ENCODE measurements at regions not wholly inside any gene's neighbourhood (a gene's known extent, or its start where the extent isn't known, plus 50 kb on each side); places are given as distances from the start of the nearest gene placed in this dataset.

DNA sequence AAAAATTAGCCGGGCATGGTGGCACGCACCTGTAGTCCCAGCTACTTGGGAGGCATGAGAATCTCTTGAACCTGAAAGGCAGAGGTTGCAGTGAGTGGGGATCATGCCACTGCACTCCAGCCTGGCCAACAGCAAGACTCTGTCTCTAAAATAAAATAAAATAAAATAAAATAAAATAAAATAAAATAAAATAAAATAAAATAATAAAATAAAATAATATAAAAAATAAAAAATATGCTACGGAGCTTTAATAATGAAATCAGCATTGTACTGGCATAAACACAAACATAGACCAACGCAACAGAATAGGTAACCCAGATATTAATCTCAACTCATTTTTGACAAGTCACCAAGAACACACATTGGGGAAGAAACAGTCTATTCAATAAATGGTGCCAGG is 973.4 kb upstream of the SOX11 start:
- no peak for FAIRE-seq
- Histone ChIP-seq H3K4me2 (no peak overlapping the region), H3K27ac (no peak overlapping the region), H3K4me3 (no peak overlapping the region), H3K9me3 (peaks cover 24% of the 10 kb centered on the region; the same call in 2 of the 3 replicates), H3K4me1 (no peaks in the 10 kb centered on the region)
- ChIA-PET CTCF (no interaction called here), POLR2A (no interaction called here)
- no peak for DNase-seq (ENCODE audit: low read depth in 1 of 2, low spot score in 1 of 2)
- WGBS (ENCODE audit: missing lambda C conversion rate), result 11% methylated on average over 4 of the region's 4 CpGs
- TF ChIP-seq MYC (IDR thresholded peaks at IDR 0.05; ENCODE audit: borderline replicate concordance, low read length) (no peak), CBX2 (IDR thresholded peaks at IDR 0.05; ENCODE audit: borderline replicate concordance, low read depth) (no peak), JUN (IDR thresholded peaks at IDR 0.05) (no peak), NPAS2 (CRISPR knock-in tag; IDR thresholded peaks at IDR 0.05; ENCODE audit: borderline replicate concordance) (no peak), CHD2 (IDR thresholded peaks at IDR 0.05; ENCODE audit: low read length, partially characterized antibody) (no peak), ZNF302 (CRISPR knock-in tag; IDR thresholded peaks at IDR 0.05) (no peak), NFE2L2 (conservative IDR thresholded peaks at IDR 0.05; ENCODE audit: low read length) (no peak), EHMT2 (IDR thresholded peaks at IDR 0.05; ENCODE audit: low read depth) (no peak)
- TF ChIP-seq, protein P1, sequence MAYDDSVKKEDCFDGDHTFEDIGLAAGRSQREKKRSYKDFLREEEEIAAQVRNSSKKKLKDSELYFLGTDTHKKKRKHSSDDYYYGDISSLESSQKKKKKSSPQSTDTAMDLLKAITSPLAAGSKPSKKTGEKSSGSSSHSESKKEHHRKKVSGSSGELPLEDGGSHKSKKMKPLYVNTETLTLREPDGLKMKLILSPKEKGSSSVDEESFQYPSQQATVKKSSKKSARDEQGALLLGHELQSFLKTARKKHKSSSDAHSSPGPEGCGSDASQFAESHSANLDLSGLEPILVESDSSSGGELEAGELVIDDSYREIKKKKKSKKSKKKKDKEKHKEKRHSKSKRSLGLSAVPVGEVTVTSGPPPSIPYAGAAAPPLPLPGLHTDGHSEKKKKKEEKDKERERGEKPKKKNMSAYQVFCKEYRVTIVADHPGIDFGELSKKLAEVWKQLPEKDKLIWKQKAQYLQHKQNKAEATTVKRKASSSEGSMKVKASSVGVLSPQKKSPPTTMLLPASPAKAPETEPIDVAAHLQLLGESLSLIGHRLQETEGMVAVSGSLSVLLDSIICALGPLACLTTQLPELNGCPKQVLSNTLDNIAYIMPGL (CRISPR knock-in tag; IDR thresholded peaks at IDR 0.05; ENCODE audit: borderline replicate concordance), result no peak
- no peak for ATAC-seq

DNA sequence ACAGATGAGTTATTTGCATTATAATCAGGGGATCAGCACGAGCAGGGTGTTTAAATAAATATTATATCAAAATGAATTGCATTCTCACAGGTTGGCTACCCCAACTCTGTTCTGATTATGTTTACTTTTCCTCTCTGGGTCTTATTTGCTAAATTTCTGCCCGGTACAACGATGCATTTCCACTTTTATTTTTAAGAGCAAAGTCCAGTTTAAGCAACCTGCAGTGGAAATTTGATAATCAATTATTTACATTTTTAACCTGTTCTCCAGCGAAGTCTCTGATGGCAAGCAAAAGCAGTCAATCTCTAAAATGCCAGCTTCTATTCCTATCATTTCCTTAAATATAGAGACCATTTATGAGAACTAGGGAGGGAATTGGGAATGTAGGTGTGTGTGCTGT is 966.6 kb upstream of the SOX11 start:
- CTCF ChIA-PET, result no interaction called here
- 3% methylated on average over 4 of the region's 4 CpGs for WGBS (ENCODE audit: missing lambda C conversion rate)

DNA sequence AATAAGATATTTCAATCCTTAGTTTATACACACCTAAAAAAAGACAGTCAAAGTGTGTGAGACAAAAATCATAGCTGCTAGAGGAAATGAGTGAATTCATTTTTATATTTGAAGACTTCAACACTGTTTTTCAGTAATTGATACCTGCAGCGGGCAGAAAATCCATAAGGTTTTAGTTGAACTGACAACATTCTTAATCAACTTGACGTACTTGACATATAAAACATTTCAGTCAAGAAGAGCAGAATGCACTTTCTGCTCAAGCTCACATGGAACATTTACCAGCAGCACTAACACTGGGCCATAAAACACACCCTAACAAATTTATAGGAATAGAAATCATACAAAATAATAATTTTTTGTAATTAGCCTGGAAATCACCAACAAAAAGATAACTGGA is 959.6 kb upstream of the SOX11 start:
- WGBS (ENCODE audit: missing lambda C conversion rate), result 16% methylated on average over 2 of the region's 2 CpGs
- no peaks in the 10 kb centered on the region for H3K4me1 ChIP-seq
- TF ChIP-seq, protein P2, sequence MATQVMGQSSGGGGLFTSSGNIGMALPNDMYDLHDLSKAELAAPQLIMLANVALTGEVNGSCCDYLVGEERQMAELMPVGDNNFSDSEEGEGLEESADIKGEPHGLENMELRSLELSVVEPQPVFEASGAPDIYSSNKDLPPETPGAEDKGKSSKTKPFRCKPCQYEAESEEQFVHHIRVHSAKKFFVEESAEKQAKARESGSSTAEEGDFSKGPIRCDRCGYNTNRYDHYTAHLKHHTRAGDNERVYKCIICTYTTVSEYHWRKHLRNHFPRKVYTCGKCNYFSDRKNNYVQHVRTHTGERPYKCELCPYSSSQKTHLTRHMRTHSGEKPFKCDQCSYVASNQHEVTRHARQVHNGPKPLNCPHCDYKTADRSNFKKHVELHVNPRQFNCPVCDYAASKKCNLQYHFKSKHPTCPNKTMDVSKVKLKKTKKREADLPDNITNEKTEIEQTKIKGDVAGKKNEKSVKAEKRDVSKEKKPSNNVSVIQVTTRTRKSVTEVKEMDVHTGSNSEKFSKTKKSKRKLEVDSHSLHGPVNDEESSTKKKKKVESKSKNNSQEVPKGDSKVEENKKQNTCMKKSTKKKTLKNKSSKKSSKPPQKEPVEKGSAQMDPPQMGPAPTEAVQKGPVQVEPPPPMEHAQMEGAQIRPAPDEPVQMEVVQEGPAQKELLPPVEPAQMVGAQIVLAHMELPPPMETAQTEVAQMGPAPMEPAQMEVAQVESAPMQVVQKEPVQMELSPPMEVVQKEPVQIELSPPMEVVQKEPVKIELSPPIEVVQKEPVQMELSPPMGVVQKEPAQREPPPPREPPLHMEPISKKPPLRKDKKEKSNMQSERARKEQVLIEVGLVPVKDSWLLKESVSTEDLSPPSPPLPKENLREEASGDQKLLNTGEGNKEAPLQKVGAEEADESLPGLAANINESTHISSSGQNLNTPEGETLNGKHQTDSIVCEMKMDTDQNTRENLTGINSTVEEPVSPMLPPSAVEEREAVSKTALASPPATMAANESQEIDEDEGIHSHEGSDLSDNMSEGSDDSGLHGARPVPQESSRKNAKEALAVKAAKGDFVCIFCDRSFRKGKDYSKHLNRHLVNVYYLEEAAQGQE (IDR thresholded peaks at IDR 0.05), result no peak
- TF ChIP-seq ZC3H11A (IDR thresholded peaks at IDR 0.05), result no peak
- TF ChIP-seq RCOR1 (IDR thresholded peaks at IDR 0.05; ENCODE audit: low read depth, low read length), result no peak
- no peak for TF ChIP-seq TFCP2L1 (CRISPR knock-in tag; IDR thresholded peaks at IDR 0.05)
- FAIRE-seq, result no peak
- ChIA-PET POLR2A (no interaction called here), CTCF (no interaction called here)
- no peak for ATAC-seq
- no peak overlapping the region for H3K4me3 ChIP-seq
- H3K27ac ChIP-seq, result no peak overlapping the region
- H3K9me3 ChIP-seq, result no peaks in the 10 kb centered on the region
- no peak overlapping the region for H3K4me2 ChIP-seq
- DNase-seq (ENCODE audit: low read depth in 1 of 2, low spot score in 1 of 2), result no peak

More for the DNA sequence above, 966.6 kb upstream of the SOX11 start:
- no peaks in the 10 kb centered on the region for H3K4me1 ChIP-seq
- ATAC-seq (no peak), DNase-seq (ENCODE audit: low read depth in 1 of 2, low spot score in 1 of 2) (no peak), FAIRE-seq (no peak)
- H3K4me2 ChIP-seq, result no peak overlapping the region
- POLR2A ChIA-PET, result no interaction called here
- peaks cover 5% of the 10 kb centered on the region; the same call in 1 of the 3 replicates for H3K9me3 ChIP-seq
- no peak overlapping the region for H3K27ac ChIP-seq
- TF ChIP-seq, protein P3, sequence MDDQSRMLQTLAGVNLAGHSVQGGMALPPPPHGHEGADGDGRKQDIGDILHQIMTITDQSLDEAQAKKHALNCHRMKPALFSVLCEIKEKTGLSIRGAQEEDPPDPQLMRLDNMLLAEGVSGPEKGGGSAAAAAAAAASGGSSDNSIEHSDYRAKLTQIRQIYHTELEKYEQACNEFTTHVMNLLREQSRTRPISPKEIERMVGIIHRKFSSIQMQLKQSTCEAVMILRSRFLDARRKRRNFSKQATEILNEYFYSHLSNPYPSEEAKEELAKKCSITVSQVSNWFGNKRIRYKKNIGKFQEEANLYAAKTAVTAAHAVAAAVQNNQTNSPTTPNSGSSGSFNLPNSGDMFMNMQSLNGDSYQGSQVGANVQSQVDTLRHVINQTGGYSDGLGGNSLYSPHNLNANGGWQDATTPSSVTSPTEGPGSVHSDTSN (IDR thresholded peaks at IDR 0.05), result no peak
- TF ChIP-seq HOXA7 (CRISPR knock-in tag; IDR thresholded peaks at IDR 0.05) (no peak), RAD21 (conservative IDR thresholded peaks at IDR 0.05 in 1 of 2, IDR thresholded peaks at IDR 0.05 in 1 of 2) (no peak), NFE2L2 (conservative IDR thresholded peaks at IDR 0.05; ENCODE audit: low read length) (no peak), FOXS1 (CRISPR knock-in tag; IDR thresholded peaks at IDR 0.05) (no peak), RNF2 (IDR thresholded peaks at IDR 0.05; ENCODE audit: borderline replicate concordance, low read depth) (no peak), ZSCAN20 (CRISPR knock-in tag; IDR thresholded peaks at IDR 0.05) (no peak), JUNB (IDR thresholded peaks at IDR 0.05) (no peak), NR3C1 (IDR thresholded peaks at IDR 0.05) (no peak), ZFP36 (IDR thresholded peaks at IDR 0.05; ENCODE audit: borderline replicate concordance, partially characterized antibody) (no peak), HOXB13 (CRISPR knock-in tag; IDR thresholded peaks at IDR 0.05; ENCODE audit: low read depth) (no peak)
- TF ChIP-seq, protein P4, sequence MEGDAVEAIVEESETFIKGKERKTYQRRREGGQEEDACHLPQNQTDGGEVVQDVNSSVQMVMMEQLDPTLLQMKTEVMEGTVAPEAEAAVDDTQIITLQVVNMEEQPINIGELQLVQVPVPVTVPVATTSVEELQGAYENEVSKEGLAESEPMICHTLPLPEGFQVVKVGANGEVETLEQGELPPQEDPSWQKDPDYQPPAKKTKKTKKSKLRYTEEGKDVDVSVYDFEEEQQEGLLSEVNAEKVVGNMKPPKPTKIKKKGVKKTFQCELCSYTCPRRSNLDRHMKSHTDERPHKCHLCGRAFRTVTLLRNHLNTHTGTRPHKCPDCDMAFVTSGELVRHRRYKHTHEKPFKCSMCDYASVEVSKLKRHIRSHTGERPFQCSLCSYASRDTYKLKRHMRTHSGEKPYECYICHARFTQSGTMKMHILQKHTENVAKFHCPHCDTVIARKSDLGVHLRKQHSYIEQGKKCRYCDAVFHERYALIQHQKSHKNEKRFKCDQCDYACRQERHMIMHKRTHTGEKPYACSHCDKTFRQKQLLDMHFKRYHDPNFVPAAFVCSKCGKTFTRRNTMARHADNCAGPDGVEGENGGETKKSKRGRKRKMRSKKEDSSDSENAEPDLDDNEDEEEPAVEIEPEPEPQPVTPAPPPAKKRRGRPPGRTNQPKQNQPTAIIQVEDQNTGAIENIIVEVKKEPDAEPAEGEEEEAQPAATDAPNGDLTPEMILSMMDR (IDR thresholded peaks at IDR 0.05), result no peak
- TF ChIP-seq, protein P5, sequence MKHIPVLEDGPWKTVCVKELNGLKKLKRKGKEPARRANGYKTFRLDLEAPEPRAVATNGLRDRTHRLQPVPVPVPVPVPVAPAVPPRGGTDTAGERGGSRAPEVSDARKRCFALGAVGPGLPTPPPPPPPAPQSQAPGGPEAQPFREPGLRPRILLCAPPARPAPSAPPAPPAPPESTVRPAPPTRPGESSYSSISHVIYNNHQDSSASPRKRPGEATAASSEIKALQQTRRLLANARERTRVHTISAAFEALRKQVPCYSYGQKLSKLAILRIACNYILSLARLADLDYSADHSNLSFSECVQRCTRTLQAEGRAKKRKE (CRISPR knock-in tag; IDR thresholded peaks at IDR 0.05; ENCODE audit: low read depth), result no peak
- no peak overlapping the region for H3K4me3 ChIP-seq
